ENCODE measurements at regions not wholly inside any gene's neighbourhood (a gene's known extent, or its start where the extent isn't known, plus 50 kb on each side); places are given as distances from the start of the nearest gene placed in this dataset.

DNA sequence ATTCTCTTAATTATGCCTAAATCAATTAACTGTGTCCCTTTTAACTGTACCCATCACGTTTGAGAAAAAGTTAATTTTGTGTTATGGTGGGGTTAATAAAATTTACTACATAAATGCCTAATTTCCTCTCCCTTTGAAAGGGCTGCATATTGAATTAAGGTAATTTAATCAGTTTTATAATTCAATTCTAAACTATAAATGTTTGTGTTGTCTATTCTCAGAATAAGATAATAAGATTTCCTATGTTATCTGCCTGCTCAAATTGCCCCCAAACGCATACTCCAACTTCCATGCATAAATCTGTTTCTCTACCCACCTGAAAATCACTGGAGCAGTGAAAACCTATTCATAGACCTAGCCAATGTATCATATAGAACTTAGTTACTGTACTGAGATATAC lies 1716.1 kb downstream of the SI start:
- no peaks in the 10 kb centered on the region for H3K9me3 ChIP-seq (replicated peaks; ENCODE audit: control insufficient read depth, insufficient read depth, low read depth, low read length)
- no peaks in the 10 kb centered on the region for H3K4me1 ChIP-seq (replicated peaks in 1 of 2; ENCODE audit: control insufficient read depth in 2 of 2, insufficient read depth in 2 of 2, low read length in 2 of 2)
- H3K4me2 ChIP-seq (ENCODE audit: insufficient read depth, low read length): no peak overlapping the region
- no peaks in the 10 kb centered on the region for H3K27me3 ChIP-seq (ENCODE audit: control insufficient read depth in 2 of 2, insufficient read depth in 2 of 2, low read length in 2 of 2)
- no peaks in the 10 kb centered on the region for H3K9me1 ChIP-seq (ENCODE audit: control insufficient read depth, insufficient read depth, low read length)
- ATAC-seq (no peak), DNase-seq (ENCODE audit: extremely low read depth in 1 of 4, low spot score in 3 of 4) (no peak), FAIRE-seq (no peak)
- H3K79me2 ChIP-seq (ENCODE audit: control insufficient read depth, insufficient read depth, low read length): no peaks in the 10 kb centered on the region
- H3K4me3 ChIP-seq: no peak overlapping the region
- no TSS peak for BruUV-seq (replicated peaks)
- CTCF ChIA-PET (ENCODE audit: low intra/inter-chr PET ratio): no interaction called here
- H3K9ac ChIP-seq (ENCODE audit: insufficient read depth in 1 of 2, low read depth in 2 of 2, low read length in 2 of 2): no peak overlapping the region
- POLR2A ChIA-PET: no interaction called here
- 8% methylated on average over 2 of the region's 2 CpGs for WGBS (ENCODE audit: insufficient coverage, low coverage, missing lambda C conversion rate)
- no peaks in the 10 kb centered on the region for H3K36me3 ChIP-seq (ENCODE audit: control insufficient read depth, insufficient read depth, low read length)
- TF ChIP-seq E2F5 (CRISPR knock-in tag; IDR thresholded peaks at IDR 0.05) (no peak), ZBTB40 (IDR thresholded peaks at IDR 0.05) (no peak), ZBTB40 (CRISPR knock-in tag; IDR thresholded peaks at IDR 0.05) (no peak)
- intact Hi-C loops (cut with micrococcal nuclease): no loop called here
- no peaks in the 10 kb centered on the region for H4K20me1 ChIP-seq (replicated peaks; ENCODE audit: control insufficient read depth, insufficient read depth, low read length)
- H2AFZ ChIP-seq (ENCODE audit: low read depth, low read length): no peak overlapping the region; the same call in 1 of the 2 replicates
- no peak overlapping the region for H3K27ac ChIP-seq (ENCODE audit: extremely low read depth, low read depth, low read length)
- in situ Hi-C loops (cut with MboI): no loop called here
